ENCODE measurements at regions not wholly inside any gene's neighbourhood (a gene's known extent, or its start where the extent isn't known, plus 50 kb on each side); places are given as distances from the start of the nearest gene placed in this dataset.

- no peak for TF ChIP-seq CTCF (IDR thresholded peaks at IDR 0.05)
- no peak for TF ChIP-seq POLR2A (IDR thresholded peaks at IDR 0.05)
Observed at GRCh38 chr10:37439826-37440225, 314.4 kb downstream of the ANKRD30A start.
